ENCODE measurements at regions not wholly inside any gene's neighbourhood (a gene's known extent, or its start where the extent isn't known, plus 50 kb on each side); places are given as distances from the start of the nearest gene placed in this dataset.

DNA sequence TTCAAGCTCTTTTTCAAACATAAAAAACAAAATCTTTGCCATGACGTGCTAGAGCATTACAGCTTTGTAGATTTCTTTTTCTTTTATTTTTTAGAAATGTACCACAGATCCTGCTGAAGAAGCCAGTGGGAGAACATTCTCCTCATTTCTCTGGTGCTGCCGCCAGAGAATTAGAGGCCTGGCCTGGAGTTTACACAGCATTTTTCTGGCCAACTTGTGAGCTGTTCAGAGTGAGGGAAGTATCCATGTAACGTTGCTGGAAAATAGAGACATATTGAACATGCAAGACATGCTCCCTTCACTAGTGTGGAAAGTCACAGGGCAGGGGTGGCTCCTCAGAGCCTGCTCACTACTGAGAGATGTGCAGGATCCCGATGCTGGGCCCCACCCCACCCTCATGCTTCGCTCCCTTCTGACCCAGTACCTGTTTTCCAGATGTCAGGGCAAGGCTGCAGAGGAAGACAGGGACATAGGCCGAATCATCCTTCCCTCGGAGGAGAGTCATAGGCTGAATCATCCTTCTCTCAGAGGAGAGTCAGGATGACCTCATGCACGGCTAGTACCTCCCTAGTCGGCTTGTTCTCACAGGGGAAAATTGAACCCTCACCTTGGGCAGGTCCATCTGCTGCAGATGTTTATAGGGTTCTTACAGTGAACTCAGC lies 298.5 kb downstream of the INSIG2 start:
- no peak overlapping the region for H3K4me2 ChIP-seq (ENCODE audit: low read length)

DNA sequence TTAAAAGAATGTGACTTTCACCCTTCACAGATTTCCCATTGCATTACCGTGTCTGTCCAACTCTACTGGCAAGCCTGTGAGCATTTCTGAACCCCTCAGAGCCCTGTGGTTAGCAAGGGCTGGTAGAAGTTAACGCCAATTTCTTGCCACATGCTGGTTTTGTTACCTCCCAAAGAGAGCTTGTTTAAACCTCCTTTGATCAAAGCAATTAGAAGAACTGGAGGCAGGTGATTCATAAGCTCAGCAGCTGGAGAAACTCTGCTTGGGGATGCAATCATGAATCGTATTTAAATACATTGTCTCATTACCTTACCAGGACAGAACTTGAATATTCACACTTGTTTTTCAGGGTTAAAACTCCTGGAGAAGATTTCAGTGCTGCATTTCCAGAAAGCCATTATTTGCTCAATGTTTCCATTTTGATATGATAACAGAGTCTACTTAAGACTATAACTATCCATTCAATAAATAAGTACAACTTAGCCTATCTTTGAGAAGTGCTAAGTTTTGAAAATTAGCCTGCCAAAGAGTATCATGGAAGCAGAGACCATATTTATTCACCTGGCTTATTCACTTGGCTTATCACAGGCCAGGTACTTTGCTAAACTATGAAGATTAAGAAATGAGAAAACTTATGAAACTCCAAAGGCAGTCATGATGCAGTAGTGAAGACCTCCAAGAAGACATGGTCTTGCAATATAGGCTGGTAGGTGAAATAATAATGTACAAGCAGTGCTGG lies 292.8 kb downstream of the INSIG2 start:
- no peaks in the 10 kb centered on the region for H3K9me3 ChIP-seq (ENCODE audit: low read length)
- no peak overlapping the region for H3K9ac ChIP-seq (ENCODE audit: low read length)
- H3K9me2 ChIP-seq (ENCODE audit: low read depth, low read length), result no peaks in the 10 kb centered on the region
- no peaks in the 10 kb centered on the region for H3K36me3 ChIP-seq (ENCODE audit: insufficient read depth, low read length)
- H4K20me1 ChIP-seq (ENCODE audit: insufficient read depth, low read length), result no peaks in the 10 kb centered on the region
- no peak overlapping the region for H2AFZ ChIP-seq (ENCODE audit: low read length)
- H3K27ac ChIP-seq (ENCODE audit: low read depth, low read length, poor library complexity, severe bottlenecking), result no peak overlapping the region
- H3K4me2 ChIP-seq (ENCODE audit: low read length), result no peak overlapping the region
- no peaks in the 10 kb centered on the region for H3F3A ChIP-seq (ENCODE audit: insufficient read depth, low read length)
- H3K27me3 ChIP-seq (ENCODE audit: insufficient read depth, low read length), result no peaks in the 10 kb centered on the region
- no peak overlapping the region for H3K4me3 ChIP-seq (ENCODE audit: low read depth, low read length, poor library complexity, severe bottlenecking)
- H3K4me1 ChIP-seq (ENCODE audit: insufficient read depth, low read length, severe bottlenecking), result no peaks in the 10 kb centered on the region
- TF ChIP-seq, protein P1, sequence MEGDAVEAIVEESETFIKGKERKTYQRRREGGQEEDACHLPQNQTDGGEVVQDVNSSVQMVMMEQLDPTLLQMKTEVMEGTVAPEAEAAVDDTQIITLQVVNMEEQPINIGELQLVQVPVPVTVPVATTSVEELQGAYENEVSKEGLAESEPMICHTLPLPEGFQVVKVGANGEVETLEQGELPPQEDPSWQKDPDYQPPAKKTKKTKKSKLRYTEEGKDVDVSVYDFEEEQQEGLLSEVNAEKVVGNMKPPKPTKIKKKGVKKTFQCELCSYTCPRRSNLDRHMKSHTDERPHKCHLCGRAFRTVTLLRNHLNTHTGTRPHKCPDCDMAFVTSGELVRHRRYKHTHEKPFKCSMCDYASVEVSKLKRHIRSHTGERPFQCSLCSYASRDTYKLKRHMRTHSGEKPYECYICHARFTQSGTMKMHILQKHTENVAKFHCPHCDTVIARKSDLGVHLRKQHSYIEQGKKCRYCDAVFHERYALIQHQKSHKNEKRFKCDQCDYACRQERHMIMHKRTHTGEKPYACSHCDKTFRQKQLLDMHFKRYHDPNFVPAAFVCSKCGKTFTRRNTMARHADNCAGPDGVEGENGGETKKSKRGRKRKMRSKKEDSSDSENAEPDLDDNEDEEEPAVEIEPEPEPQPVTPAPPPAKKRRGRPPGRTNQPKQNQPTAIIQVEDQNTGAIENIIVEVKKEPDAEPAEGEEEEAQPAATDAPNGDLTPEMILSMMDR (IDR thresholded peaks at IDR 0.05; ENCODE audit: low read length), result no peak
- TF ChIP-seq EZH2 (IDR thresholded peaks at IDR 0.05; ENCODE audit: borderline replicate concordance, low read length), result no peak
- no peaks in the 10 kb centered on the region for H3K79me2 ChIP-seq (ENCODE audit: insufficient read depth, low read length)

More for the DNA sequence above, 298.5 kb downstream of the INSIG2 start:
- H3K79me2 ChIP-seq (ENCODE audit: insufficient read depth, low read length), result no peaks in the 10 kb centered on the region
- no peaks in the 10 kb centered on the region for H3K36me3 ChIP-seq (ENCODE audit: insufficient read depth, low read length)
- no peak overlapping the region for H2AFZ ChIP-seq (ENCODE audit: low read length)
- H3K9me3 ChIP-seq (ENCODE audit: low read length), result no peaks in the 10 kb centered on the region
- H3K4me3 ChIP-seq (ENCODE audit: low read depth, low read length, poor library complexity, severe bottlenecking), result no peak overlapping the region
- H3K27me3 ChIP-seq (ENCODE audit: insufficient read depth, low read length), result no peaks in the 10 kb centered on the region
- TF ChIP-seq EZH2 (IDR thresholded peaks at IDR 0.05; ENCODE audit: borderline replicate concordance, low read length), result no peak
- TF ChIP-seq, protein P1 (IDR thresholded peaks at IDR 0.05; ENCODE audit: low read length), result no peak
- no peaks in the 10 kb centered on the region for H3F3A ChIP-seq (ENCODE audit: insufficient read depth, low read length)
- no peaks in the 10 kb centered on the region for H4K20me1 ChIP-seq (ENCODE audit: insufficient read depth, low read length)
- H3K9ac ChIP-seq (ENCODE audit: low read length), result no peak overlapping the region
- no peaks in the 10 kb centered on the region for H3K4me1 ChIP-seq (ENCODE audit: insufficient read depth, low read length, severe bottlenecking)
- no peak overlapping the region for H3K27ac ChIP-seq (ENCODE audit: low read depth, low read length, poor library complexity, severe bottlenecking)
- H3K9me2 ChIP-seq (ENCODE audit: low read depth, low read length), result no peaks in the 10 kb centered on the region

DNA sequence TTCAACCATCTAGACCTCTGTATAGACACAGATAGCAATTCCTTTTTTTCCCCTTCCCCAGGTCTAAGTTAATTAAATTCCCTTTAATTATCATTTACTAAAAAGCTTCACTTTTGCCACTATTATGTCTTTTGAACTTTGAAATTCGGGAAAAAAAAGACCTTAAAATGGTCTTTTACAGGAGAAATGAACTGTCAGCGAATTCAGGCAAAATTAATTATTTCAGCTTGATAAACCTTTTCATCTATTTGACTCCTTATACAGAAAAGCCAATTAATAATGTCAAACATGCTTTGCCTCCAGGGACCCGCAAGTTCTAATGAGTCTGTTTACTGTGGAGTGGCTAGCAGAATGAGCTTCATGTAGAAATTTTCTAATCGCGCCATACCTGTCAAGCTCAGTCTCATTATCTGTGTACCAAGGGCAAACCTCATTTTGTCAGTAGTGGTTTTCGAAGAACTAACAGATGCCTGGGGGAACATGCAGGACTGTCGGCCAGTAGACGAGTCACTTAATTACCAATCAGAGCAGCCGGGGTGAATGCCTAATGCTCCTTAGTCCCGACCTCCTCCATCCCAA lies 287.7 kb downstream of the INSIG2 start:
- Histone ChIP-seq H4K20me1 (ENCODE audit: insufficient read depth, low read length) (no peaks in the 10 kb centered on the region), H2AFZ (ENCODE audit: low read length) (no peak overlapping the region), H3F3A (ENCODE audit: insufficient read depth, low read length) (no peaks in the 10 kb centered on the region), H3K27ac (ENCODE audit: low read depth, low read length, poor library complexity, severe bottlenecking) (no peak overlapping the region), H3K9ac (ENCODE audit: low read length) (no peak overlapping the region), H3K4me2 (ENCODE audit: low read length) (no peak overlapping the region), H3K36me3 (ENCODE audit: insufficient read depth, low read length) (no peaks in the 10 kb centered on the region), H3K9me3 (ENCODE audit: low read length) (no peaks in the 10 kb centered on the region), H3K4me3 (ENCODE audit: low read depth, low read length, poor library complexity, severe bottlenecking) (no peak overlapping the region), H3K4me1 (ENCODE audit: insufficient read depth, low read length, severe bottlenecking) (no peaks in the 10 kb centered on the region), H3K9me2 (ENCODE audit: low read depth, low read length) (no peaks in the 10 kb centered on the region), H3K79me2 (ENCODE audit: insufficient read depth, low read length) (no peaks in the 10 kb centered on the region), H3K27me3 (ENCODE audit: insufficient read depth, low read length) (no peaks in the 10 kb centered on the region)
- TF ChIP-seq, protein P1 (IDR thresholded peaks at IDR 0.05; ENCODE audit: low read length), result no peak
- no peak for TF ChIP-seq EZH2 (IDR thresholded peaks at IDR 0.05; ENCODE audit: borderline replicate concordance, low read length)
